ENCODE measurements at regions not wholly inside any gene's neighbourhood (a gene's known extent, or its start where the extent isn't known, plus 50 kb on each side); places are given as distances from the start of the nearest gene placed in this dataset.

DNA sequence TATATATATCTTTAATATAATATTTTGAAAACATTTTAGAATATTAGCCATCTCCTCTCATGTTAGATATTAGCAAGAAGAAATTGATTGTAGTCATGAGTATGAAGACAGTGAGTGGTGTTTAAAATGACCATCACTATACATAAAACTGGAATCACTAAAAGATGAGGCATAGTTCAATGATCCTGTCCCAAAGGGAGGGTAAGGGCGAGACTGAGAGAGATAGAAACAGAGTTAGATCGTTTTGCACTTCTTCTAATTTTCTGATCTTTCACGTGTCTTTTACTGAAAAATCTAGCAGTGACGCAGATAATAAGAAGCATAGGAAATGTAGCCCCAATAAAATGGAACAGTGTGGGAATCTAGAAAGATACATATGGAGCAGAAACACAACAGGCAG, 627.4 kb downstream of the SLC16A7 start:
- CTCF ChIA-PET = no interaction called here
- no peaks in the 10 kb centered on the region for H3K36me3 ChIP-seq (ENCODE audit: control insufficient read depth, insufficient read depth, low read length)
- no peak for DNase-seq (ENCODE audit: low read depth)
- no peaks in the 10 kb centered on the region for H3K27me3 ChIP-seq (ENCODE audit: control insufficient read depth, insufficient read depth, low read length)
- POLR2A ChIA-PET = no interaction called here
- TF ChIP-seq, protein P1, sequence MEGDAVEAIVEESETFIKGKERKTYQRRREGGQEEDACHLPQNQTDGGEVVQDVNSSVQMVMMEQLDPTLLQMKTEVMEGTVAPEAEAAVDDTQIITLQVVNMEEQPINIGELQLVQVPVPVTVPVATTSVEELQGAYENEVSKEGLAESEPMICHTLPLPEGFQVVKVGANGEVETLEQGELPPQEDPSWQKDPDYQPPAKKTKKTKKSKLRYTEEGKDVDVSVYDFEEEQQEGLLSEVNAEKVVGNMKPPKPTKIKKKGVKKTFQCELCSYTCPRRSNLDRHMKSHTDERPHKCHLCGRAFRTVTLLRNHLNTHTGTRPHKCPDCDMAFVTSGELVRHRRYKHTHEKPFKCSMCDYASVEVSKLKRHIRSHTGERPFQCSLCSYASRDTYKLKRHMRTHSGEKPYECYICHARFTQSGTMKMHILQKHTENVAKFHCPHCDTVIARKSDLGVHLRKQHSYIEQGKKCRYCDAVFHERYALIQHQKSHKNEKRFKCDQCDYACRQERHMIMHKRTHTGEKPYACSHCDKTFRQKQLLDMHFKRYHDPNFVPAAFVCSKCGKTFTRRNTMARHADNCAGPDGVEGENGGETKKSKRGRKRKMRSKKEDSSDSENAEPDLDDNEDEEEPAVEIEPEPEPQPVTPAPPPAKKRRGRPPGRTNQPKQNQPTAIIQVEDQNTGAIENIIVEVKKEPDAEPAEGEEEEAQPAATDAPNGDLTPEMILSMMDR (IDR thresholded peaks at IDR 0.05; ENCODE audit: insufficient read depth, low read depth, low read length) = no peak
- no peak overlapping the region for H3K4me3 ChIP-seq (ENCODE audit: low read depth, low read length)

DNA sequence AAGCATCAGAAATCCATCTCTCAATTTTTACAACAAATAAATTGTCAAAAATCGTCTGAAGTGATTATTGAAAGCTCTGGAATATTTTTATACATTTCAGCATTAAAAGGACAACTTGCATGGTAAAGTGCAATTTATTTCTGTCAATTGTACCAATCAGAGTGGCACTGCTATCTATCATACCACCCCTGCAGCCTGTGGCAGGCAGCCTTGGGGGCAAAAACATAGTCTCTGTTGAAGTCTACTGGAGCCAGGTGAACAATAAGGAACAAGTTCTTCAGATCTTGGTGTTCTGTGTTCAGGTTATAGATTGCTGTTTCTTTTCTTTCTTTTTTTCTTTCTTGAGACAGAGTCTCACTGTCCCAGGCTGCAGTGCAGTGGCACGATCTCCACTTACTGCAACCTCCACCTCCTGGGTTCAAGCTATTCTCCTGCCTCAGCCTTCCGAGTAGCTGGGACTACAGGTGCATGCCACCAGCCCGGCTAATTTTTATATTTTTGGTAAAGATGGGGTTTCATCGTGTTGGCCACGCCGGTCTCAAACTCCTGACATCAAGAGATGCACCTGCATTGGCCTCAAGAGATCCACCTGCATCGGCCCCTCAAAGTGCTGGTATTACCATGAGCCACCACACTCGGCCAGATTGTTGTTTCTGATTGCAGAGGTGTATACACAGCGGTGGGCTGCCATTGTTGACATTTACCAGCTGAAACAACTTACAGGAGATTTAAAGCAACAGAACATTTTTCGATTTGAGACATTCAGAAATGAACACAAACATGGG, 629.6 kb downstream of the SLC16A7 start:
- TF ChIP-seq, protein P1 (IDR thresholded peaks at IDR 0.05; ENCODE audit: insufficient read depth, low read depth, low read length) = no peak
- Histone ChIP-seq H3K27me3 (ENCODE audit: control insufficient read depth, insufficient read depth, low read length) (no peaks in the 10 kb centered on the region), H3K4me3 (ENCODE audit: low read depth, low read length) (no peak overlapping the region), H3K36me3 (ENCODE audit: control insufficient read depth, insufficient read depth, low read length) (no peaks in the 10 kb centered on the region)
- ChIA-PET CTCF (no interaction called here), POLR2A (no interaction called here)
- no peak for DNase-seq (ENCODE audit: low read depth)

DNA sequence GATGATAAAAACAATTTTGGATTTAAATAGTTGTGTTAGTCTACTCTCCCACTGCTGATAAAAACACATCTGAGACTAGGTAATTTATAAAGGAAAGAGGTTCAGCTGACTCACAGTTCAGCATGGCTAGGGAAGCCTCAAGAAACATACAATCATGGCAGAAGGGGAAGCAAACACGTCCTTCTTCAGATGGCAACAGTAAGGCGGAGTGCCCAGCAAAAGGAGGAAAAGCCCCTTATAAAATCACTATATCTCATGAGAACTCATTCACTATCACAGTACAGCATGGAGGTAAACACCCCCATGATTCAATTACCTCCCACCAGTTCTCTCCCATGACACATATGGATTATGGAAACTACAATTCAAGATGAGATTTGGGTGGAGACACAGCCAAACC, 632.1 kb downstream of the SLC16A7 start:
- H3K36me3 ChIP-seq (ENCODE audit: control insufficient read depth, insufficient read depth, low read length) = no peaks in the 10 kb centered on the region
- TF ChIP-seq, protein P1 (IDR thresholded peaks at IDR 0.05; ENCODE audit: insufficient read depth, low read depth, low read length) = no peak
- no peak overlapping the region for H3K4me3 ChIP-seq (ENCODE audit: low read depth, low read length)
- ChIA-PET CTCF (no interaction called here), POLR2A (no interaction called here)
- H3K27me3 ChIP-seq (ENCODE audit: control insufficient read depth, insufficient read depth, low read length) = no peaks in the 10 kb centered on the region
- no peak for DNase-seq (ENCODE audit: low read depth)

DNA sequence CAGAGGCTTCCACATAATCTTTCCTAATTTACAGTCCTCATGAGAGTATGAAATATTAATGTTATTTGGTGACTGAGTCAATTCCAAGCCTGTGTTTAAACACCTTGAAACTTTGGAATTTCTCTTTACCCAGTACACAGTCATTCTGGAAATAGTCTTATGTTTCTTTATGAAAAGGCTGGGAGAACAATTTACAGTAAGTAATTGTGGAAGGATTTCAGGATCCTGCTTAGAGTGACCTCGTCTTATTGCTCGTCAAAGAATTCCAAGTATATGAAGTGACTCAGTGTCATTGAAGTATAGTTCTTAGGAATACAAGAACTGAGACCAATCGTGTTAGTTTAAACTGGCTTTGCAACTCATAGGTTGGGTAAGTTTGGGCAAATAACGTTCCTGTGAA, 634.2 kb downstream of the SLC16A7 start:
- DNase-seq (ENCODE audit: low read depth) = no peak
- H3K36me3 ChIP-seq (ENCODE audit: control insufficient read depth, insufficient read depth, low read length) = no peaks in the 10 kb centered on the region
- no peak overlapping the region for H3K4me3 ChIP-seq (ENCODE audit: low read depth, low read length)
- POLR2A ChIA-PET = no interaction called here
- CTCF ChIA-PET = no interaction called here
- H3K27me3 ChIP-seq (ENCODE audit: control insufficient read depth, insufficient read depth, low read length) = no peaks in the 10 kb centered on the region
- TF ChIP-seq, protein P1 (IDR thresholded peaks at IDR 0.05; ENCODE audit: insufficient read depth, low read depth, low read length) = no peak

DNA sequence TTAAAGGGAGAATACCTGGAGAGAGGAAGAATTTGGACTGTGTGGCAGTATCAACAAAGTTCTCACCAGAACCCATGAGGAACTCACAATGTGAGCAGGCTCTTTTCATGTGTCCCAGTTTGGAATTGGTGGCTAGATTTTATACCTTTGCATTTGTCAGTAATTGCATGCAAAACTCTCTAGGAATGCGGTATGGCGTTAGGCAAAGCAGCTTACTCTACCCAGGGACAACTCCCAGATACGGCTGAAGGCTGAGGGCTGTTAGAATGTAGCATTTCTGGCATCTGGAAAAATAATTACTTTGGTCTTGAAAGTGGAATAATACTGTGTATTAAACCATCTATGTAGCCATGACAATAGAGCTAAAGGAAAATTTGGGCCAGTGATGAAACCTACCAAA, 635.5 kb downstream of the SLC16A7 start:
- Histone ChIP-seq H3K36me3 (ENCODE audit: control insufficient read depth, insufficient read depth, low read length) (no peaks in the 10 kb centered on the region), H3K27me3 (ENCODE audit: control insufficient read depth, insufficient read depth, low read length) (no peaks in the 10 kb centered on the region), H3K4me3 (ENCODE audit: low read depth, low read length) (no peak overlapping the region)
- POLR2A ChIA-PET = no interaction called here
- DNase-seq (ENCODE audit: low read depth) = no peak
- CTCF ChIA-PET = interaction anchor here (0.6 kb wide), 1 partner anchor 1063 kb away, joined by 3 read pairs; no protein-coding TSS in a partner anchor
- TF ChIP-seq, protein P1 (IDR thresholded peaks at IDR 0.05; ENCODE audit: insufficient read depth, low read depth, low read length) = no peak

Data from BJ (cell line).